Fibroblast of lung (primary cell): ENCODE measurements at regions not wholly inside any gene's neighbourhood (a gene's known extent, or its start where the extent isn't known, plus 50 kb on each side); places are given as distances from the start of the nearest gene placed in this dataset.

Experiments
- DNase-seq, 2 donors: peaks; one replicate each; pipeline versions ENCODE4 v3.0.0 to v3.0.0-alpha.2; 2010; ENCODE audit warnings: low read depth in 2 of 2
- H2AFZ ChIP-seq: 2 replicates; pipeline ENCODE4 v1.5.1; 2012; ENCODE audit warnings: low read length, control low read depth, inconsistent platforms
- H3K27ac ChIP-seq: 2 replicates; pipeline ENCODE4 v1.5.1; 2011; ENCODE audit warnings: low read length, control low read depth; ENCODE audit not compliant: insufficient read depth
- H3K27me3 ChIP-seq: 2 replicates; pipeline ENCODE4 v1.5.1; 2011; ENCODE audit warnings: mild to moderate bottlenecking, low read length; ENCODE audit not compliant: control insufficient read depth, insufficient read depth
- H3K36me3 ChIP-seq: 2 replicates; pipeline ENCODE4 v1.5.1; 2011; ENCODE audit warnings: low read length; ENCODE audit not compliant: control insufficient read depth, insufficient read depth
- H3K4me1 ChIP-seq: 2 replicates; pipeline ENCODE4 v1.5.1; 2011; ENCODE audit warnings: low read length; ENCODE audit not compliant: control insufficient read depth, insufficient read depth; ENCODE audit errors: extremely low read depth
- H3K4me2 ChIP-seq: 2 replicates; pipeline ENCODE4 v1.5.1; 2011; ENCODE audit warnings: low read length, control low read depth; ENCODE audit not compliant: insufficient read depth; ENCODE audit errors: extremely low read depth
- H3K4me3 ChIP-seq, 4 experiments: fragments of 200-600 bp in 1 of 4; sonication (generic) in 1 of 4; replicated peaks in 1 of 4; 2 replicates each; pipeline ENCODE4 v1.5.1; 2011 to 2016; ENCODE audit warnings: low read length in 4 of 4, low read depth in 3 of 4, mild to moderate bottlenecking in 3 of 4, control low read depth in 2 of 4, inconsistent platforms in 1 of 4, mixed read lengths in 1 of 4; ENCODE audit not compliant: insufficient read depth in 1 of 4; ENCODE audit errors: control extremely low read depth in 1 of 4
- H3K79me2 ChIP-seq: 2 replicates; pipeline ENCODE4 v1.5.1; 2012; ENCODE audit warnings: mild to moderate bottlenecking, low read length, inconsistent platforms; ENCODE audit not compliant: control insufficient read depth, insufficient read depth
- H3K9ac ChIP-seq: 2 replicates; pipeline ENCODE4 v1.5.1; 2011; ENCODE audit warnings: mild to moderate bottlenecking, low read length, control low read depth; ENCODE audit not compliant: insufficient read depth
- H3K9me3 ChIP-seq: 2 replicates; pipeline ENCODE4 v1.5.1; 2012; ENCODE audit warnings: low read depth, low read length; ENCODE audit not compliant: control insufficient read depth, insufficient read depth
- H4K20me1 ChIP-seq: 2 replicates; pipeline ENCODE4 v1.5.1; 2011; ENCODE audit warnings: low read length; ENCODE audit not compliant: control insufficient read depth, insufficient read depth; ENCODE audit errors: extremely low read depth
- EZH2 ChIP-seq: IDR thresholded peaks from 2 replicates; pipeline ENCODE4 v1.5.1; 2012; ENCODE audit warnings: low read length, control low read depth, mild to moderate bottlenecking; ENCODE audit errors: missing control alignments
- TF ChIP-seq, protein P1 (sequence below), 2 donors: IDR thresholded peaks in 1 of 2; conservative IDR thresholded peaks in 1 of 2; 1 replicate in 1 of 2; 2 replicates in 1 of 2; pipeline ENCODE4 v1.5.1; 2011 to 2012; ENCODE audit warnings: low read length in 2 of 2, control low read depth in 1 of 2, inconsistent platforms in 1 of 2, low read depth in 1 of 2, mild to moderate bottlenecking in 1 of 2

DNA sequence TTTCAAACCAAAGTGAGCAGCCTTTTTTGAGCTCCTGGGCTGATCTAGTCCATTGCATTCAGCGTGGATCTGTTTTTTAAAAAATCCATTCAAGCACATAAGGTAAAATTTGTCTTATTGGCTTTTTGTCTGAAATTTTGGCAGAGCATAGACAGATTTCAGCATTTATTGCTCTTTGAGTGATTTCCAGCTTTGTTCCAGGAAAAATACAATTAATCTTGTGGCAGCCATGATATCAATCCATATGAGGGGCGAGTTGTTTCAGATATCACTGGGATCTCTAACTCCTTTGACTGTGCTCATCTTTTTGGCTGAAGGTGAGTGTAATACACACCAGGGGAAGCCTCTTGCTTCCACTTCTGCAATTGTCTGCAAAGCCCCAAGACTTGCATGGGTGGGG, 523.9 kb downstream of the SLC4A3 start:
- Histone ChIP-seq H2AFZ (no peak overlapping the region), H3K4me1 (no peaks in the 10 kb centered on the region), H3K9me3 (no peaks in the 10 kb centered on the region), H3K27ac (no peak overlapping the region), H3K36me3 (no peaks in the 10 kb centered on the region), H3K4me2 (no peak overlapping the region), H3K4me3 (no peak overlapping the region), H3K27me3 (no peaks in the 10 kb centered on the region), H4K20me1 (no peaks in the 10 kb centered on the region), H3K79me2 (no peaks in the 10 kb centered on the region), H3K9ac (no peak overlapping the region)
- DNase-seq: no peak
- TF ChIP-seq, protein P1, sequence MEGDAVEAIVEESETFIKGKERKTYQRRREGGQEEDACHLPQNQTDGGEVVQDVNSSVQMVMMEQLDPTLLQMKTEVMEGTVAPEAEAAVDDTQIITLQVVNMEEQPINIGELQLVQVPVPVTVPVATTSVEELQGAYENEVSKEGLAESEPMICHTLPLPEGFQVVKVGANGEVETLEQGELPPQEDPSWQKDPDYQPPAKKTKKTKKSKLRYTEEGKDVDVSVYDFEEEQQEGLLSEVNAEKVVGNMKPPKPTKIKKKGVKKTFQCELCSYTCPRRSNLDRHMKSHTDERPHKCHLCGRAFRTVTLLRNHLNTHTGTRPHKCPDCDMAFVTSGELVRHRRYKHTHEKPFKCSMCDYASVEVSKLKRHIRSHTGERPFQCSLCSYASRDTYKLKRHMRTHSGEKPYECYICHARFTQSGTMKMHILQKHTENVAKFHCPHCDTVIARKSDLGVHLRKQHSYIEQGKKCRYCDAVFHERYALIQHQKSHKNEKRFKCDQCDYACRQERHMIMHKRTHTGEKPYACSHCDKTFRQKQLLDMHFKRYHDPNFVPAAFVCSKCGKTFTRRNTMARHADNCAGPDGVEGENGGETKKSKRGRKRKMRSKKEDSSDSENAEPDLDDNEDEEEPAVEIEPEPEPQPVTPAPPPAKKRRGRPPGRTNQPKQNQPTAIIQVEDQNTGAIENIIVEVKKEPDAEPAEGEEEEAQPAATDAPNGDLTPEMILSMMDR (conservative IDR thresholded peaks at IDR 0.05 in 1 of 2, IDR thresholded peaks at IDR 0.05 in 1 of 2; ENCODE audit: low read depth in 1 of 2, low read length in 2 of 2): no peak
- TF ChIP-seq EZH2: no peak

DNA sequence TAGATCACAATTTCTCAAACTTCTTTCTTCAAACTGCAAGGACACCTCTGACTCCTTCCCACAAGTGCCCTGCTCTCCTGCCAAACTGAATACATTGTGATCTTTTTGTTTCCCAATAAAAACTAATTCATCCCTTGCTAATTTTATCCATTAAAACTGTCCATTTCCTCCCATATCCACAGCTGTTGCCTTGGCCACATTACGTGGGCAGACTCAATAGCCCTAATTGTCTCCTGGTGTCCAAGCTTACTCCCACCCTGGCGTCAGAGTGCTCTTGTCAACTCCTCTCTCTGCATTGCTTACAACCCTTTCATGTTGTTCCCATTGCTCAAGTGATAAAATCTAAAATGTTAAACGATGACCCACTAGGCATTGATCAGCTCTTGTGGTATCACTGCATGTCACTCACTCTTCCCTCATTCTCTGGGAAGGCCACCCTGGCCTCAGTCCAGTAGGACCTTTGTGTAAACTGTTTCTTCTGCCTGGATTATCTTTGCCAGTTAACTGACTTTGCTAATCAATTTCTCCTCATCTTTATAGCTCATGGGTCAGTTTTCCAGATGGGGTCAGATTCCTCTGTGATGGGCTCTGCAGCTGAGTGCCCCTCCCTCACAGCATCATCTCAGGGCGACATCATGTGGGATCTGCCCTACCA, 525.0 kb downstream of the SLC4A3 start:
- no peak for TF ChIP-seq EZH2
- TF ChIP-seq, protein P1 (conservative IDR thresholded peaks at IDR 0.05 in 1 of 2, IDR thresholded peaks at IDR 0.05 in 1 of 2; ENCODE audit: low read depth in 1 of 2, low read length in 2 of 2): no peak

DNA sequence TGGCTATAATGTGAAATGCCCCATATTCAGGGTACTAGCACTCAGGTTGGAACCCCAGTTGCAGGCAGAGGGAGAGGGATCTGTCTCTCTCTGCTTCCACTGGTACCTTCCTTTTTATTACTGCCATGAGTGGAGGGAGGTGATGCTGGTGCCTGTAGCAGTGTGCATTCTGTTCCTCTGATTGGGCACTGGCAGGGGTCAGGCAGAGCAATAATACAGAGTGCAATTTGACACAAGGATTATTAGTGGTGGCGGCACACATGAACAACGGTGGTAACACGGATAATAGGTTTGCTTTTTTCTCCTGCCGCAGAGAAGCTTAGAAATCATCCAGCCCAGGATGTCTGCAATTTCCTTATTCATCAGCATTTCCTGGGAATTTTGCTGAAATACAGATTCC, 525.7 kb downstream of the SLC4A3 start:
- Histone ChIP-seq H3K27ac (no peak overlapping the region), H4K20me1 (no peaks in the 10 kb centered on the region), H3K9me3 (no peaks in the 10 kb centered on the region), H2AFZ (no peak overlapping the region), H3K4me2 (no peak overlapping the region), H3K27me3 (no peaks in the 10 kb centered on the region), H3K79me2 (no peaks in the 10 kb centered on the region), H3K4me3 (no peak overlapping the region), H3K9ac (no peak overlapping the region), H3K36me3 (no peaks in the 10 kb centered on the region), H3K4me1 (no peaks in the 10 kb centered on the region)
- no peak for DNase-seq
- TF ChIP-seq, protein P1 (conservative IDR thresholded peaks at IDR 0.05 in 1 of 2, IDR thresholded peaks at IDR 0.05 in 1 of 2; ENCODE audit: low read depth in 1 of 2, low read length in 2 of 2): no peak

More for the DNA sequence above, 525.0 kb downstream of the SLC4A3 start:
- Histone ChIP-seq H3K4me2 (no peak overlapping the region), H3K9me3 (no peaks in the 10 kb centered on the region), H3K9ac (no peak overlapping the region), H3K4me1 (no peaks in the 10 kb centered on the region), H3K36me3 (no peaks in the 10 kb centered on the region), H4K20me1 (no peaks in the 10 kb centered on the region), H3K27ac (no peak overlapping the region), H3K27me3 (no peaks in the 10 kb centered on the region), H3K79me2 (no peaks in the 10 kb centered on the region), H2AFZ (no peak overlapping the region), H3K4me3 (no peak overlapping the region)
- no peak for DNase-seq
